Stimulated activated CD8-positive, alpha-beta memory T cell treated with anti-CD3 and anti-CD28 coated beads, Interleukin-4, amount 100 ng/mL, for 1 hour (primary cell): ENCODE measurements at regions not wholly inside any gene's neighbourhood (a gene's known extent, or its start where the extent isn't known, plus 50 kb on each side); places are given as distances from the start of the nearest gene placed in this dataset.
"Not testable (repeated sequence)": the region's sequence is repeated elsewhere in the genome, so short reads cannot be mapped to it uniquely, and the experiment has no call there.

ENCODE experiments used
- DNase-seq, 2 donors: peaks; one replicate each; pipeline ENCODE4 v3.0.0-alpha.2; 2020; ENCODE audit warnings: low read depth in 2 of 2, low spot score in 1 of 2

GRCh38 chr17:77560841-77561240 lies 397.7 kb upstream of the TNRC6C start:
- DNase-seq, result no peak

GRCh38 chr17:77562361-77562760 lies 396.1 kb upstream of the TNRC6C start:
- DNase-seq, result not testable (repeated sequence)

- DNase-seq, result no peak
Observed at GRCh38 chr17:77563439-77564102, 394.9 kb upstream of the TNRC6C start.

GRCh38 chr17:77564278-77564920 lies 394.1 kb upstream of the TNRC6C start:
- no peak for DNase-seq

- DNase-seq, result no peak
Observed at GRCh38 chr17:77565166-77565565, 393.3 kb upstream of the TNRC6C start.

GRCh38 chr17:77566151-77566550 lies 392.4 kb upstream of the TNRC6C start:
- DNase-seq, result no peak

GRCh38 chr17:77566566-77567138 lies 391.9 kb upstream of the TNRC6C start:
- no peak for DNase-seq

GRCh38 chr17:77568540-77568939 lies 390.0 kb upstream of the TNRC6C start:
- DNase-seq, result no peak

- no peak for DNase-seq
Observed at GRCh38 chr17:77569846-77570564, 388.5 kb upstream of the TNRC6C start.

- DNase-seq, result no peak
Observed at GRCh38 chr17:77570565-77570898, 388.0 kb upstream of the TNRC6C start.

- DNase-seq, result no peak
Observed at GRCh38 chr17:77571155-77571981, 387.1 kb upstream of the TNRC6C start.

GRCh38 chr17:77572065-77572601 lies 386.4 kb upstream of the TNRC6C start:
- DNase-seq, result no peak

GRCh38 chr17:77572851-77573250 lies 385.7 kb upstream of the TNRC6C start:
- DNase-seq, result no peak

- no peak for DNase-seq
Observed at GRCh38 chr17:77577491-77577890, 381.0 kb upstream of the TNRC6C start.

GRCh38 chr17:77579131-77579530 lies 379.4 kb upstream of the TNRC6C start:
- no peak for DNase-seq

- DNase-seq, result no peak
Observed at GRCh38 chr17:77579682-77580081, 378.8 kb upstream of the TNRC6C start.

- DNase-seq, result no peak
Observed at GRCh38 chr17:77580531-77581270, 377.8 kb upstream of the TNRC6C start.

GRCh38 chr17:77581480-77581879 lies 377.0 kb upstream of the TNRC6C start:
- DNase-seq, result no peak

GRCh38 chr17:77585142-77585860 lies 373.2 kb upstream of the TNRC6C start:
- no peak for DNase-seq
